ENCODE measurements at regions not wholly inside any gene's neighbourhood (a gene's known extent, or its start where the extent isn't known, plus 50 kb on each side); places are given as distances from the start of the nearest gene placed in this dataset.

- DNase-seq (ENCODE audit: low read depth): peak; percentile 52
Measured at GRCh38 chr12:84807249-84807648, 105.3 kb downstream of the SLC6A15 start.

DNA sequence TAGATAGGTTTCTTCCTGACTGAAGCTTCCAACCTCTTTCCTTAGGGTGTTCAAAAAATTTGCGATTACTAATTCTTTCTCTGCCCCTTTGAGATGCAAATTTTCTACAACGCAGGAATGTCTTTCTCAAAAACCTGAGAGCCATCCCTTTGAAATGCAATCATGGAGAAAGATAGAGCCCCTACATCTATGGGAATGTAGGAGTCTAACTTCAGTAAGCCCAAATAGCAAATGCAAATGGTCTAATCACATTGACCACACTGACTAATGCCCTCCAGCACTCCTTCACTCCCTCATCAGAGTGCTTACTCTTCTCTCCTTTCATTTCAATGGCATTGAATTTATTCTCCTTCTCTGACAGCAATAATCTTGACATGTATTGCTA lies 107.1 kb downstream of the SLC6A15 start:
- peak; percentile 9 for DNase-seq (ENCODE audit: low read depth)

- DNase-seq (ENCODE audit: low read depth): no peak
Measured at GRCh38 chr12:84804691-84805473, 107.7 kb downstream of the SLC6A15 start.

DNA sequence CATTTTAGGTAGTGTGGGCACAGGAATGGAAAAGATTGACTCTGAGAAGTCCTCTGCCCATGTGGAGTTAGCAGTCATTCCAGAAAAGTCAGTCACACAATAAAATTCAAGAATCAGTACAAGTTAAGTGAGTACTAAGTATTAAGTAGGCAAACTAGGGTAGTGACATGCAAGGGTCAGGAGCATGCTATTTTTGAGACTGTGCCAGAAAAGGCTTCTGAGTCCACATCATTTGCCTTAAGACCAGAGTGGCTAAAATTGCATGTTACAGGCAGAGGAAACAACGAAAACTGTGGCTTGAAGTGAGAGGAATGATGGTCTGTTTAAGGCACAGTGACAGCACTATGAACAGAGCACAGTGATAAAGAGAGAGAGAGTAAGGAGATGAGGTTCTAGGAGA lies 108.9 kb downstream of the SLC6A15 start:
- DNase-seq (ENCODE audit: low read depth): no peak

DNA sequence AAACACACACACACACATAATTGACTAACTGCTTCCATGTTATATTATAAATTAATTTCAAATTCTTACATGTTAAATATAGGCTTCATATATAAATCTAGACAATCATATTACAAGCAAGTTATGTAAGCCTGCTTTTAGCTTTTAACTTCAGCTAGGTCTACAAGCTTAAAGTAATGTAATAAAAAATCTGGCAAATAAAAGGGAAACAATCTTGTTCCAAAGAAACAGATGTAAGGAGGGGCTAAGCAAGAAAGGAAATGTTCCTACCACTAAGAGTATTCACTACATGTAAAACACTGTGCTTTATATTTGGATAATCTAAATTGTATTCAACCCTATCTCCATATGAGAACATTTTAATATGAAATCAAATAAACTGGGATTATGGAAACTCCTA lies 110.4 kb downstream of the SLC6A15 start:
- DNase-seq (ENCODE audit: low read depth): no peak

DNA sequence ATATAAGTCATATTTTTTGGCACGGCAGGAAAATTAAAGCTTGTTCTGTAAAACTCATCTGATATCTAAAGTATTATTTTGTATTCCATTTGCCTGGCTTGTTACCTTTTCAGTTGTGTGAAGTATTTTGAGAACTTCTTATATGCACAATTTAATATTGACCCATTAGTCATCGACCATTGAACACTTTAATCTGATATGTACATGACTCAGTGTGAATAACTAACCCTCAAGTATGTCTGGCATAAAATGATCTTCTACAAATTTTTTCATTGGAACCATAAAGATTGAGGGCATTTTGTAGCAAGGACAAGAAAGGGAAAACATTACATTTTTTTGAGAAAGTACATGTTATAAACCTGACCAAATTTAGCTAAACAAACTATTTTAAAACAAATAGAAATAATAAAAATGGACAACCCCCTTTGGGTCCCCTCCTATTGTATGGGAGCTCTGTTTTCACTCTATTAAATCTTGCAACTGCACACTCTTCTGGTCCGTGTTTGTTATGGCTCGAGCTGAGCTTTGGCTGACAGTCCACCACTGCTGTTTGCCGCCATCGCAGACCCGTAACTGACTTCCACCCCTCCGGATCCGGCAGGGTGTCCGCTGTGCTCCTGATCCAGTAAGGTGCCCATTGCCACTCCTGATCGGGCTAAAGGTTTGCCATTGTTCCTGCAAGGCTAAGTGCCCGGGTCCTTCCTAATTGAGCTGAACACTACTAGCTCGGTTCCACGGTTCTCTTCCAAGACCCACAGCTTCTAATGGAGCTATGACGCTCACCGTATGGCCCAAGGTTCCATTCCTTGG lies 118.8 kb downstream of the SLC6A15 start:
- no peak for DNase-seq (ENCODE audit: low read depth)

GRCh38 chr12:84791444-84791843 lies 121.2 kb downstream of the SLC6A15 start:
- no peak for DNase-seq (ENCODE audit: low read depth)

- no peak for DNase-seq (ENCODE audit: low read depth)
Measured at GRCh38 chr12:84789184-84789583, 123.4 kb downstream of the SLC6A15 start.

GRCh38 chr12:84787253-84787652 lies 125.3 kb downstream of the SLC6A15 start:
- no peak for DNase-seq (ENCODE audit: low read depth)

DNA sequence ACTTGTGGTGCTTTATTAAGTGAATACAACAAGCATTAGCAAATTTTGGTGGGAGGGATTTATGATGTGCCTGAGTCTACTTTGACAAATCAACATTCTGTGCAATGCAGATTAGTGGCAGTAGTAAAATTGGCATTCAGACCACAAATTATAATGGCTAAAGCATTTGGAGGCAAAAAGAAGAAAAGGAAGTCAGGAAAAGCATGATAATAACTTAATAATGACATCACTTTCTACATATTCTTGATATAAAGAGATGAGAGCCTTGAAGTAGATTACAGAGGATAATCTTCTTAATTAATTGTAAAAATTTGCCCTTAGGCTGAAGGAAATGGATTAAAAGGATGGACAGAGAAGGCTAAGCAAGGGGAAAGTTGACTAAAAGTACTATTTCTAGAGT lies 126.0 kb downstream of the SLC6A15 start:
- no peak for DNase-seq (ENCODE audit: low read depth)

GRCh38 chr12:84785951-84786350 lies 126.6 kb downstream of the SLC6A15 start:
- no peak for DNase-seq (ENCODE audit: low read depth)

DNA sequence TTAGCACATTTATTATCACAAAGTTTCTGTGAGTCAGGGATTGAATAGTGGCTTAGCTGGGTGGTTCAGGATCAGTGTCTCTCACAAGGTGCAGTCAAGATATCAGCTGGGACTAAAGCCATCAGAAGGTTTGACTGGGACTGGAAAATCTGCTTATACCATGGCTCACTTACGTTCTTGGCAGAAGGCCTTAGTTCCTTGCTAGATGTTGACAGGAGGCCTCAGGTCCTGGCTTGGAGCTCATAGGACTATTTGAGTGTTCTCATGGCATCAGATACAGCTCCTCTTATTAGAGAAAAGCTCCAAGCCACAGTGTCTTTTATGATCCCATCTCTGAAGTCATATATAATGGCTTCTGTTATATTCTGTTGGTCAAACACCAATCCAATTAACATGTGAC lies 127.3 kb downstream of the SLC6A15 start:
- DNase-seq (ENCODE audit: low read depth): no peak

- DNase-seq (ENCODE audit: low read depth): no peak
Measured at GRCh38 chr12:84779169-84779568, 133.4 kb downstream of the SLC6A15 start.

DNA sequence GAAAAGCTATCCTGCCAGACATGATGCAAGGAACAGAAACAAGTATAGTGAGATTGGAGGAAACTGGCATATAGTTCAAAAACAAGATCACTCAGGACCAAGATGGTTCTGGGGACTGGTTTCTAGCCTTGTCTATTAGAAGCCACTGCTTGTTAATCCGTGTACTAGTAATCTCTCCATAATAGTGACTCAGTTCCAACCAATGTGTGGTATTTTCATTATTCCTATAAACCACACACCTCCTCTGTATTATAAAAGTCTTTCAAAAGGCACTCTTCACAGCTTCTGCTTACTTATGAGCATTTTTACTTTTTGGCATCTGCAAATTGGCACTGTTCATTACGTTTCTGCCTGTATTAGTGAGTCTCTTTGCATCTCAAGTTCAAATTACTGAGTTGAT lies 140.3 kb downstream of the SLC6A15 start:
- no peak for DNase-seq (ENCODE audit: low read depth)

GRCh38 chr12:84767079-84767478 lies 145.5 kb downstream of the SLC6A15 start:
- DNase-seq (ENCODE audit: low read depth): no peak

DNA sequence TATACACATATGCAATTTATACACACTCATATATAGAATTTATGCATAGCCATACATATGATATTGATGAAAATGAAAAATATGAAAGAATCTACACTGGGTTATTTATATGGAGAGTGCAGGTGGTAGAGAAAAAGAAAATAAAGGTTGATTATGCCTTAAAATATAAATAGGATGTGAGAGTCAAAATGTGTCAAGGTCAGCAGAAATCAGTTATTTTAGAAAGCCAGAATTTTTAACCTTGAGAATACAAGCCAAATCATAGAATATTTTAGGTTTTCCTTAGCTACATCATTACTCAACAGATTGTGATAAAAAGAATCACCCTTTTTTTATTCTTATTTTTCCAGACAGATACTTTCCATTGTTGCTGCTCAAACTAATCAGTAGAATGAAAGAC lies 146.2 kb downstream of the SLC6A15 start:
- no peak for DNase-seq (ENCODE audit: low read depth)

DNA sequence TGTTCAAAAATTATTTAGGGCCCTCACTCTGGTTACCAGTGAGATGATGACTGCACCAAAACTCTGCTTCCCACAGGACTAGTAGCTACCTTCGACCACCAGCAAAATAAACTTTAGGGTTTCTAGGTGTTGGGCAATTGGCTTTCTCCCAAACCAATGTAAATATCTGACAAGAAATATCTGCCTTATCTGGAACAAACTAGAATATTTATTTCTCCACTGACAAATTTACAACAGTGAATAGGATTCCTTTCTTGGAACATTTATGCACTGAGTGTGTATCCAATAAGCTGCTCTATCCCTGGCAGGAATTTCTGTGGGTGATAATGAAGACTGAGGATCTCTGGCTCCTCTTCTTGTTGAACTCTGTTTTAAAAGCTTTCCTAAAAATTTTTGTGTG lies 148.6 kb downstream of the SLC6A15 start:
- no peak for DNase-seq (ENCODE audit: low read depth)

- peak; percentile 11 for DNase-seq (ENCODE audit: low read depth)
Measured at GRCh38 chr12:84763107-84763506, 149.5 kb downstream of the SLC6A15 start.

- peak; percentile 29 for DNase-seq (ENCODE audit: low read depth)
Measured at GRCh38 chr12:84760091-84760865, 152.3 kb downstream of the SLC6A15 start.

GRCh38 chr12:84757978-84758377 lies 154.6 kb downstream of the SLC6A15 start:
- DNase-seq (ENCODE audit: low read depth): no peak

DNA sequence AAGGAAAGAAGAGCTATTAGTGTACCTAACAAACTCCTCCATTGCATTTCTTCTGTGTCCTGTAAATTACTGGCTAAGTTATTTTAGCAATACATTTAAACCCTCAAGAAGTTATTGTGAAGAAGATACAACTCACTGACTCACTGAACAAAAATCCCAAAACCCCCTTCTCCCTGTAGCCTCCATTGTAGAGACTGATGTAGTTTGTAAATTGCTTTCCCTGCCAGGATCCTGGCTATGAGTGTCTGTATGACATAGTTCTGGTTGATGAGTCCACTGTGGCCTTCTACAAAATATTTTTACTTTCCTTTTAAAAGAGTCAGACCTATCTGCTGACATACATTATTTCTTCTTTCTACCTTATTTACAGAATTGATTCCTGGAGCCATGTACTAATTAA lies 155.6 kb downstream of the SLC6A15 start:
- DNase-seq (ENCODE audit: low read depth): no peak

DNA sequence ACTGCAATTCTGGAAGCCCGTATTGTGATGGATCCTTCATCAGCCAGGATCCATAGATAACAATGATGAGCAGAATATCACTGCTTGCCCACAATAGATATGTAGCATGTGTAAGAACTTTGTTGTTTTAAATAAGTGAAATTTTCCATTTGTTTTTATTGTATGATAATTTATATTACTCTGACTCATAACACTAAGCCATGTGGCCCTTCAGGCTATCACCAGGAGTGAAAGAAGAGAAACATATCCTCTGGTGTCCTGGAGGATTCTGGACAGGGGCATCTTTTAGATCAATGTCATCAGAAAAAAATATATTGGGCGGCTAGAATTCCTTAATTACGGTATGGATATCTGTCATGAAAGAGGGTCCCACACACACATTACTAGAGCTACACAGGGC lies 167.5 kb downstream of the SLC6A15 start:
- no peak for DNase-seq (ENCODE audit: low read depth)

Measured in myocyte (in vitro differentiated cells).